ENCODE measurements at regions not wholly inside any gene's neighbourhood (a gene's known extent, or its start where the extent isn't known, plus 50 kb on each side); places are given as distances from the start of the nearest gene placed in this dataset.

GRCh38 chr4:58606303-58606702 lies 1496.1 kb upstream of the IGFBP7 start:
- Histone ChIP-seq H3K27me3 (ENCODE audit: control insufficient read depth, low read length) (no peaks in the 10 kb centered on the region), H3K4me1 (ENCODE audit: control insufficient read depth, low read length) (no peaks in the 10 kb centered on the region), H3K36me3 (ENCODE audit: control insufficient read depth, low read length) (no peaks in the 10 kb centered on the region), H3K9me2 (replicated peaks; ENCODE audit: control insufficient read depth, low read length) (no peaks in the 10 kb centered on the region; the same call in 1 of the 2 replicates), H4K20me1 (ENCODE audit: control insufficient read depth, insufficient read depth, low read depth, low read length) (no peaks in the 10 kb centered on the region), H3K9me3 (ENCODE audit: control insufficient read depth, insufficient read depth, low read length) (no peaks in the 10 kb centered on the region), H3K4me3 (ENCODE audit: low read length) (no peak overlapping the region), H3K79me2 (ENCODE audit: control insufficient read depth, low read length) (no peaks in the 10 kb centered on the region), H3K4me2 (ENCODE audit: low read length) (no peak overlapping the region), H3F3A (ENCODE audit: control insufficient read depth, insufficient read depth) (no peaks in the 10 kb centered on the region), H3K27ac (ENCODE audit: low read depth, low read length) (no peak overlapping the region)
- TF ChIP-seq CTCF (IDR thresholded peaks at IDR 0.05; ENCODE audit: low read depth, low read length, poor library complexity, severe bottlenecking) (no peak), EZH2phosphoT487 (IDR thresholded peaks at IDR 0.05; ENCODE audit: borderline replicate concordance, low read length) (no peak)

- Histone ChIP-seq H3K9me3 (ENCODE audit: control insufficient read depth, insufficient read depth, low read length) (no peaks in the 10 kb centered on the region), H3K27ac (ENCODE audit: low read depth, low read length) (no peak overlapping the region), H3K79me2 (ENCODE audit: control insufficient read depth, low read length) (no peaks in the 10 kb centered on the region), H3K4me3 (ENCODE audit: low read length) (no peak overlapping the region), H4K20me1 (ENCODE audit: control insufficient read depth, insufficient read depth, low read depth, low read length) (no peaks in the 10 kb centered on the region), H3F3A (ENCODE audit: control insufficient read depth, insufficient read depth) (no peaks in the 10 kb centered on the region), H3K27me3 (ENCODE audit: control insufficient read depth, low read length) (no peaks in the 10 kb centered on the region), H3K4me2 (ENCODE audit: low read length) (no peak overlapping the region), H3K4me1 (ENCODE audit: control insufficient read depth, low read length) (no peaks in the 10 kb centered on the region), H3K9me2 (replicated peaks; ENCODE audit: control insufficient read depth, low read length) (no peaks in the 10 kb centered on the region; the same call in 1 of the 2 replicates), H3K36me3 (ENCODE audit: control insufficient read depth, low read length) (no peaks in the 10 kb centered on the region)
- TF ChIP-seq EZH2phosphoT487 (IDR thresholded peaks at IDR 0.05; ENCODE audit: borderline replicate concordance, low read length), result no peak
- TF ChIP-seq CTCF (IDR thresholded peaks at IDR 0.05; ENCODE audit: low read depth, low read length, poor library complexity, severe bottlenecking), result no peak
Measured at GRCh38 chr4:58603951-58604350, 1493.8 kb upstream of the IGFBP7 start.

- Histone ChIP-seq H3K36me3 (ENCODE audit: control insufficient read depth, low read length) (no peaks in the 10 kb centered on the region), H3K27ac (ENCODE audit: low read depth, low read length) (no peak overlapping the region), H3K9me3 (ENCODE audit: control insufficient read depth, insufficient read depth, low read length) (no peaks in the 10 kb centered on the region), H3K4me1 (ENCODE audit: control insufficient read depth, low read length) (no peaks in the 10 kb centered on the region), H3K9me2 (replicated peaks; ENCODE audit: control insufficient read depth, low read length) (no peaks in the 10 kb centered on the region; the same call in 1 of the 2 replicates), H3K4me2 (ENCODE audit: low read length) (no peak overlapping the region), H4K20me1 (ENCODE audit: control insufficient read depth, insufficient read depth, low read depth, low read length) (no peaks in the 10 kb centered on the region), H3K4me3 (ENCODE audit: low read length) (no peak overlapping the region), H3K79me2 (ENCODE audit: control insufficient read depth, low read length) (no peaks in the 10 kb centered on the region), H3F3A (ENCODE audit: control insufficient read depth, insufficient read depth) (no peaks in the 10 kb centered on the region), H3K27me3 (ENCODE audit: control insufficient read depth, low read length) (no peaks in the 10 kb centered on the region)
- TF ChIP-seq CTCF (IDR thresholded peaks at IDR 0.05; ENCODE audit: low read depth, low read length, poor library complexity, severe bottlenecking) (no peak), EZH2phosphoT487 (IDR thresholded peaks at IDR 0.05; ENCODE audit: borderline replicate concordance, low read length) (no peak)
Measured at GRCh38 chr4:58602731-58603359, 1492.7 kb upstream of the IGFBP7 start.

Data from DOHH2 (cell line).